Endothelial cell of umbilical vein (primary cell): ENCODE measurements at regions not wholly inside any gene's neighbourhood (a gene's known extent, or its start where the extent isn't known, plus 50 kb on each side); places are given as distances from the start of the nearest gene placed in this dataset.

ENCODE experiments used
- BruUV-seq: library from RNA; stranded (reverse); fragments of 400-500 nt; replicated peaks from 2 replicates; lab custom pipeline; 2021; lab: Mats Ljungman, UMichigan
- CTCF ChIA-PET: fragments of 300-600, 350-600 bp; sonication (Branson Sonifier 250); formaldehyde crosslinking; loops from one replicate; lab custom pipeline; 2021; ENCODE audit warnings: antibody characterized with exemption, inconsistent platforms; lab: Charles Lee
- POLR2A ChIA-PET: fragments of 300-600, 350-600 bp; sonication (Branson Sonifier 250); formaldehyde crosslinking; loops from one replicate; lab custom pipeline; 2021; ENCODE audit warnings: antibody characterized with exemption, inconsistent platforms; lab: Charles Lee
- DNase-seq: peaks from one replicate; pipeline ENCODE4 v3.0.0-alpha.2; 2011; ENCODE audit warnings: low read depth, low spot score
- FAIRE-seq: peaks from 2 replicates; lab custom pipeline; 2011; peaks lifted over from hg19 to GRCh38; lab: Jason Lieb, UNC
- H2AFZ ChIP-seq: 2 replicates; pipeline ENCODE4 v1.6.0; 2012; ENCODE audit warnings: low read depth, low read length, control low read depth, inconsistent platforms
- H3K27ac ChIP-seq: 2 replicates; pipeline ENCODE4 v1.5.1; 2011; ENCODE audit warnings: low read depth, mild to moderate bottlenecking, control low read depth, low read length, moderate library complexity; ENCODE audit not compliant: insufficient read depth
- H3K27me3 ChIP-seq, 2 experiments: 2 replicates each; pipeline versions ENCODE4 v1.6.0 to v1.6.1; 2011; ENCODE audit warnings: low read length in 2 of 2, mixed read lengths in 1 of 2; ENCODE audit not compliant: control insufficient read depth in 2 of 2, insufficient read depth in 2 of 2
- H3K36me3 ChIP-seq, 2 experiments: 2 replicates in 1 of 2; 3 replicates in 1 of 2; pipeline ENCODE4 v1.5.1; 2011; ENCODE audit warnings: low read length in 2 of 2, mild to moderate bottlenecking in 1 of 2, moderate library complexity in 1 of 2; ENCODE audit not compliant: control insufficient read depth in 2 of 2, insufficient read depth in 2 of 2; ENCODE audit errors: extremely low read depth in 1 of 2
- H3K4me1 ChIP-seq: 3 replicates; pipeline ENCODE4 v1.5.1; 2011; ENCODE audit warnings: mild to moderate bottlenecking, low read length; ENCODE audit not compliant: control insufficient read depth, insufficient read depth; ENCODE audit errors: extremely low read depth
- H3K4me2 ChIP-seq: 2 replicates; pipeline ENCODE4 v1.6.1; 2011; ENCODE audit warnings: low read length, control low read depth, mixed read lengths; ENCODE audit not compliant: insufficient read depth
- H3K4me3 ChIP-seq, 3 experiments: fragments of 200-600 bp in 1 of 3; sonication (generic), shearing (Covaris generic) in 1 of 3; replicated peaks in 1 of 3; 2 replicates each; pipeline ENCODE4 v1.5.1; 2011 to 2016; ENCODE audit warnings: control low read depth in 3 of 3, low read length in 3 of 3, mild to moderate bottlenecking in 2 of 3, inconsistent platforms in 1 of 3, low read depth in 1 of 3, moderate library complexity in 1 of 3; ENCODE audit not compliant: insufficient read depth in 1 of 3
- H3K79me2 ChIP-seq: 2 replicates; pipeline ENCODE4 v1.6.0; 2012; ENCODE audit warnings: low read length, inconsistent platforms; ENCODE audit not compliant: control insufficient read depth, insufficient read depth
- H3K9ac ChIP-seq: replicated peaks from 2 replicates; pipeline ENCODE3; 2011; ENCODE audit warnings: low read length, control low read depth; ENCODE audit not compliant: insufficient read depth; ENCODE audit errors: extremely low read depth
- H3K9me1 ChIP-seq: replicated peaks from 3 replicates; pipeline ENCODE4 v1.6.0; 2011; ENCODE audit warnings: mild to moderate bottlenecking, low read length; ENCODE audit not compliant: control insufficient read depth, insufficient read depth; ENCODE audit errors: extremely low read depth
- H3K9me3 ChIP-seq: replicated peaks from 2 replicates; pipeline ENCODE4 v1.5.1; 2012; ENCODE audit warnings: low read length, inconsistent platforms; ENCODE audit not compliant: control insufficient read depth, insufficient read depth
- H4K20me1 ChIP-seq: replicated peaks from 2 replicates; pipeline ENCODE3; 2011; ENCODE audit warnings: mild to moderate bottlenecking, low read length; ENCODE audit not compliant: control insufficient read depth, insufficient read depth; ENCODE audit errors: extremely low read depth
- CTCF ChIP-seq, 2 donors: IDR thresholded peaks; 1 replicate in 1 of 2; 2 replicates in 1 of 2; pipeline ENCODE4 v1.5.1; 2011; ENCODE audit warnings: low read length in 2 of 2, mild to moderate bottlenecking in 2 of 2, moderate library complexity in 2 of 2, control low read depth in 1 of 2, inconsistent platforms in 1 of 2, low read depth in 1 of 2; ENCODE audit not compliant: insufficient read depth in 1 of 2; ENCODE audit errors: extremely low read depth in 1 of 2
- EZH2 ChIP-seq: IDR thresholded peaks from 2 replicates; pipeline ENCODE4 v1.6.1; 2012; ENCODE audit warnings: borderline replicate concordance, low read depth, mild to moderate bottlenecking, moderate library complexity, low read length, inconsistent platforms; ENCODE audit not compliant: severe bottlenecking
- FOS ChIP-seq: IDR thresholded peaks from 2 replicates; pipeline ENCODE4 v1.6.1; 2011; ENCODE audit warnings: mild to moderate bottlenecking, low read length, moderate library complexity, borderline replicate concordance; ENCODE audit not compliant: insufficient read depth
- GATA2 ChIP-seq: IDR thresholded peaks from 2 replicates; pipeline ENCODE4 v1.7.0; 2011; ENCODE audit warnings: low read depth, mild to moderate bottlenecking, moderate library complexity, mixed read lengths, low read length; ENCODE audit not compliant: insufficient read length, insufficient read depth
- JUN ChIP-seq: IDR thresholded peaks from 2 replicates; pipeline ENCODE4 v1.6.1; 2011; ENCODE audit warnings: borderline replicate concordance, low read depth; ENCODE audit not compliant: insufficient read length, insufficient read depth
- MAX ChIP-seq: IDR thresholded peaks from 2 replicates; pipeline ENCODE4 v1.6.1; 2011; ENCODE audit not compliant: insufficient read depth, insufficient read length
- MYC ChIP-seq: IDR thresholded peaks from one replicate; pipeline ENCODE4 v1.6.1; 2011; ENCODE audit warnings: mild to moderate bottlenecking, low read depth, low read length
- POLR2A ChIP-seq: IDR thresholded peaks from 2 replicates; pipeline ENCODE4 v1.6.1; 2012; ENCODE audit warnings: low read depth, mild to moderate bottlenecking, control low read depth, low read length
- POLR2AphosphoS5 ChIP-seq: IDR thresholded peaks from 2 replicates; pipeline ENCODE4 v1.6.1; 2012; ENCODE audit warnings: low read depth, mild to moderate bottlenecking, control low read depth, low read length, moderate library complexity; ENCODE audit not compliant: insufficient read depth
- dilution Hi-C: fragments of 300-500 bp; cut with MboI; formaldehyde crosslinking; loops from one replicate; pipeline ENCODE4 v1.15.0; 2019; ENCODE audit warnings: low sequenced_read_pairs; ENCODE audit not compliant: extremely low pct_ligation_motif_present
- intact Hi-C: fragments of 100-400 bp; cut with micrococcal nuclease; formaldehyde crosslinking; loops from one replicate; pipeline ENCODE4 v1.10.0; 2022

- TF ChIP-seq GATA2: no peak
- no peak for TF ChIP-seq JUN
- no peak for TF ChIP-seq EZH2
- no peak for TF ChIP-seq FOS
- TF ChIP-seq CTCF (IDR thresholded peaks at IDR 0.05; ENCODE audit: extremely low read depth in 1 of 2, insufficient read depth in 1 of 2, low read depth in 1 of 2, low read length in 2 of 2): no peak
- TF ChIP-seq MYC: no peak
- no peak for TF ChIP-seq POLR2A
- no peak for TF ChIP-seq POLR2AphosphoS5
- TF ChIP-seq MAX: no peak
- Histone ChIP-seq H3K27me3 (no peaks in the 10 kb centered on the region), H3K9me1 (no peaks in the 10 kb centered on the region), H3K4me1 (no peaks in the 10 kb centered on the region), H2AFZ (no peak overlapping the region), H3K9me3 (no peaks in the 10 kb centered on the region), H3K9ac (no peak overlapping the region), H3K79me2 (no peaks in the 10 kb centered on the region), H3K4me2 (no peak overlapping the region), H3K27ac (no peak overlapping the region), H3K36me3 (no peaks in the 10 kb centered on the region), H3K4me3 (no peak overlapping the region), H4K20me1 (no peaks in the 10 kb centered on the region)
- BruUV-seq: no TSS peak
- no peak for FAIRE-seq
- intact Hi-C loops (no loop called here), dilution Hi-C loops (no loop called here)
- ChIA-PET POLR2A (no interaction called here), CTCF (no interaction called here)
- DNase-seq: no peak
These were observed 211.4 kb upstream of the IPO5 start for GRCh38 chr13:97742084-97742483.
